GM13976 (cell line): ENCODE measurements at regions not wholly inside any gene's neighbourhood (a gene's known extent, or its start where the extent isn't known, plus 50 kb on each side); places are given as distances from the start of the nearest gene placed in this dataset.
A peak's percentile ranks its signal among the peaks of the same experiment; 100 is the strongest.

Experiments
- DNase-seq: peaks from one replicate; pipeline ENCODE4 v3.0.0; 2012; ENCODE audit warnings: low spot score
- in situ Hi-C: fragments of 300-500 bp; cut with MboI; formaldehyde crosslinking; loops from one replicate; pipeline ENCODE4 v1.12.0; 2022; ENCODE audit warnings: low sequenced_read_pairs, mixed read lengths, inconsistent platforms; ENCODE audit not compliant: unreplicated experiment
- TF ChIP-seq, protein P1 (sequence below): IDR thresholded peaks from 2 replicates; pipeline ENCODE4 v1.5.1; 2012; ENCODE audit warnings: borderline replicate concordance, mild to moderate bottlenecking; ENCODE audit not compliant: insufficient read depth; ENCODE audit errors: extremely low read depth, missing control alignments, control extremely low read depth

GRCh38 chr12:77163074-77164038 lies 98.0 kb upstream of the E2F7 start:
- TF ChIP-seq, protein P1, sequence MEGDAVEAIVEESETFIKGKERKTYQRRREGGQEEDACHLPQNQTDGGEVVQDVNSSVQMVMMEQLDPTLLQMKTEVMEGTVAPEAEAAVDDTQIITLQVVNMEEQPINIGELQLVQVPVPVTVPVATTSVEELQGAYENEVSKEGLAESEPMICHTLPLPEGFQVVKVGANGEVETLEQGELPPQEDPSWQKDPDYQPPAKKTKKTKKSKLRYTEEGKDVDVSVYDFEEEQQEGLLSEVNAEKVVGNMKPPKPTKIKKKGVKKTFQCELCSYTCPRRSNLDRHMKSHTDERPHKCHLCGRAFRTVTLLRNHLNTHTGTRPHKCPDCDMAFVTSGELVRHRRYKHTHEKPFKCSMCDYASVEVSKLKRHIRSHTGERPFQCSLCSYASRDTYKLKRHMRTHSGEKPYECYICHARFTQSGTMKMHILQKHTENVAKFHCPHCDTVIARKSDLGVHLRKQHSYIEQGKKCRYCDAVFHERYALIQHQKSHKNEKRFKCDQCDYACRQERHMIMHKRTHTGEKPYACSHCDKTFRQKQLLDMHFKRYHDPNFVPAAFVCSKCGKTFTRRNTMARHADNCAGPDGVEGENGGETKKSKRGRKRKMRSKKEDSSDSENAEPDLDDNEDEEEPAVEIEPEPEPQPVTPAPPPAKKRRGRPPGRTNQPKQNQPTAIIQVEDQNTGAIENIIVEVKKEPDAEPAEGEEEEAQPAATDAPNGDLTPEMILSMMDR, result no peak
- in situ Hi-C loops, result no loop called here

GRCh38 chr12:77161944-77162343 lies 96.6 kb upstream of the E2F7 start:
- in situ Hi-C loops, result no loop called here
- no peak for DNase-seq
- TF ChIP-seq, protein P1, result no peak

More at GRCh38 chr12:77163074-77164038, 98.0 kb upstream of the E2F7 start:
- no peak for DNase-seq

DNA sequence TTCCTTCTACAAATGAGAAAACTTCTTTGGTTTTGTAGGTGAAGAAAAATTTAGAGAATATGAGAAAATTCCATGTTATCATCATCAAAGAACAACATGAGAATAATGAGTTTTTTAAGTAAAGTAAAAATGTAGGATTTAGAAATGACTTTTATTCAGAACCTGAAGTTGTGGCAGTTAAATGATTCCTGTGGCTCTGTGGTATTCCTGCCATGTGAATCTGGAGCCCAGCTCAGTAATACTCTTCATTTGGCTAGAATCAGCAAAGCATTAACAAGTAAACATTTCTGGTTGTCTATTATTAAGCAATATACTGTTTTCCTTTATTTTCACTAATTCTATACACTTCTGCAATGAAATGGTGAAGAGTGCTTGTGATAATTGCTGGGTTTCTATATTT lies 95.6 kb upstream of the E2F7 start:
- in situ Hi-C loops, result no loop called here
- TF ChIP-seq, protein P1, result no peak
- DNase-seq, result no peak

DNA sequence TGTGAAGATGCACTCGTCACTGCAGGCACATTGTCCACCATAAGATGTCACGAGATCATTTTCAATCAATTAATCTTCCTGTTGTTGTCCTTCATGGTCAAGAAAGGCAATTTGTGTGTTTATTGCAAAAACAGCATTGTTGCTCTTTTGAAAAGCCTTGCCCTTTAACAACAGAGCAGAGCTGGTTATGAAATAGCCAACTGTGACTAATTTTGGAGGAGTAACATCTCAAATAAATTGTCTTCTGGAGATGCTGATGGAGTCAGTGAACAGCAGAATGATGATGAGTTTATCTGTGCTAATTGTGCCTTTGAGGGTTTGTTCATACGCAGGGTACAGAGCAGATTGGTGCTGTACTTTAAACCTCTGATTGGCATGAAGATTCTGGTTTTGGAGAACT lies 88.3 kb upstream of the E2F7 start:
- in situ Hi-C loops, result no loop called here
- TF ChIP-seq, protein P1, result no peak
- DNase-seq, result no peak

DNA sequence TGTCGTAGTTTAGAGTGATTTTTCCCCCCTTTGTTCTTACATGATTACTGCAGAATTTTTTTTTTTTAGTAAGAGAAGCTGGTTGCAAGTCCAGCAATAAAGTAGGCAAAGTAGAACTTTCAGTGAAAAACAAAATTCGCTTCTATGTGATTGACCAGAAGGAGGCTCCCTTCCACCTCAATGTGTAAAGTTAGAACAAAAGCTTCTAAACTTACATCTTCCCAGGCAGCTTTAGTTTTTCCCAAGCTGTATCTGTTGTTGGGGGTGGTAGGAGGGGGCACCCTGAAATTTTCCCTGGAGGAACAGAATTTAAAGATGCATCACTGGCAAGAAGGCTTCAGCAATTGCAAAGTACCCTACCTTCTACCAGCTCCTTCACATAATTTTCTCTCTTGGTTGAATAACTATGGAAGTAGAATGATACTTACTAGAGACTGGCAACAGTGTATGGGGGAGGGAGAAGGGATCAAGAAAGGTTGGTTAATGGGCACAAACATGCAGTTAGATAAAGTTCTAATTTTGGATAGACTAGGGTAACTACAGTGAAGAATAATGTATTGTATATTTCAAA lies 87.3 kb upstream of the E2F7 start:
- in situ Hi-C loops, result no loop called here
- TF ChIP-seq, protein P1, result peak; percentile 8
- DNase-seq, result no peak

DNA sequence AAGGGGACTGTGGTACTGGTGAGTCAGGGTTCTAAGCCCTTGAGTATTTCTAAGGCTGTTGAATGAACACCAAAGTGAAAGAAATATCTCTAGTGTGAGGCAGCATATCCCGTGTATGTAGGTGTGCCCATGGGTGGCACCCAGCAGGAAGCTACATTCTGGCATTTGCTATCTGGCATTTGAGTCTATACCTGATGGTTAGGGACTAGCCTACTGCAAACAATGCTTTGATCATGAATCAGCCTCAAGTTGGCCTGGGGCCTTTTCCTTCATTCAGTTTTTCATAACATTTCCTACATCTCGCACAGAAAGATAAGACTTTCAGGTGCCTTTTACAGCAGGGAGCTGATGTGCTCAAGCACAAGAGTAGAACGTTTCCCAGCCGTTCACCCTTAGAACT lies 85.7 kb upstream of the E2F7 start:
- TF ChIP-seq, protein P1, result no peak
- DNase-seq, result no peak
- in situ Hi-C loops, result no loop called here

GRCh38 chr12:77133566-77133965 lies 68.2 kb upstream of the E2F7 start:
- in situ Hi-C loops, result no loop called here
- TF ChIP-seq, protein P1, result no peak
- no peak for DNase-seq
